WTC11 (cell line): ENCODE measurements at regions not wholly inside any gene's neighbourhood (a gene's known extent, or its start where the extent isn't known, plus 50 kb on each side); places are given as distances from the start of the nearest gene placed in this dataset.

Experiments
- ATAC-seq: fragments of 200-7000 bp; cut with Tn5 transposase; 2 replicates; pipeline ENCODE4 v1.10.0; 2021; ENCODE audit warnings: mild to moderate bottlenecking, moderate library complexity
- CTCF ChIA-PET: fragments of 300-600 bp; sonication (Branson Sonifier 250); formaldehyde crosslinking; loops from one replicate; lab custom pipeline; 2021; ENCODE audit warnings: antibody characterized with exemption; lab: Charles Lee
- POLR2A ChIA-PET: fragments of 350-600 bp; sonication (Branson Sonifier 250); formaldehyde crosslinking; loops from one replicate; lab custom pipeline; 2021; ENCODE audit warnings: antibody characterized with exemption; lab: Charles Lee
- DNase-seq: peaks from one replicate; pipeline ENCODE4 v3.0.0; 2021; ENCODE audit warnings: low spot score
- H3K27ac Mint-ChIP-seq: 2 replicates; pipeline ENCODE4 v1.8.0; 2021; ENCODE audit warnings: mixed read lengths
- H3K27me3 Mint-ChIP-seq: 2 replicates; pipeline ENCODE4 v1.8.0; 2021; ENCODE audit warnings: low read depth, mild to moderate bottlenecking, moderate library complexity, mixed read lengths
- H3K36me3 Mint-ChIP-seq: 2 replicates; pipeline ENCODE4 v1.8.0; 2021; ENCODE audit warnings: mixed read lengths
- H3K4me1 Mint-ChIP-seq: 2 replicates; pipeline ENCODE4 v1.8.0; 2022; ENCODE audit warnings: mixed read lengths
- H3K4me3 Mint-ChIP-seq: 2 replicates; pipeline ENCODE4 v1.8.0; 2021; ENCODE audit warnings: mild to moderate bottlenecking, moderate library complexity, mixed read lengths
- H3K9me3 Mint-ChIP-seq: 2 replicates; pipeline ENCODE4 v1.8.0; 2021; ENCODE audit warnings: mixed read lengths
- CREB1 ChIP-seq: sonication (generic); formaldehyde crosslinking; IDR thresholded peaks from 2 replicates; pipeline ENCODE4 v1.8.0; 2023; ENCODE audit warnings: mild to moderate bottlenecking, missing genetic modification reagents
- CREM ChIP-seq: sonication (generic); formaldehyde crosslinking; IDR thresholded peaks from 2 replicates; pipeline ENCODE4 v1.8.1; 2022; ENCODE audit warnings: mild to moderate bottlenecking, missing genetic modification reagents, moderate library complexity
- ELF4 ChIP-seq: sonication (generic); formaldehyde crosslinking; IDR thresholded peaks from 2 replicates; pipeline ENCODE4 v1.8.1; 2022; ENCODE audit warnings: low read depth, mild to moderate bottlenecking, moderate library complexity, missing genetic modification reagents
- EMX1 ChIP-seq: fragments of 250-450 bp; sonication (Bioruptor Pico); IDR thresholded peaks from 2 replicates; pipeline ENCODE4 v1.8.0; 2021; ENCODE audit warnings: mild to moderate bottlenecking
- ETV6 ChIP-seq: sonication (generic); formaldehyde crosslinking; IDR thresholded peaks from 2 replicates; pipeline ENCODE4 v1.8.1; 2022; ENCODE audit warnings: mild to moderate bottlenecking, missing genetic modification reagents
- FOXJ3 ChIP-seq: sonication (generic); formaldehyde crosslinking; IDR thresholded peaks from 2 replicates; pipeline ENCODE4 v1.9.0; 2021; ENCODE audit warnings: missing genetic modification reagents, mild to moderate bottlenecking, borderline replicate concordance
- GTF2I ChIP-seq: fragments of 250-450 bp; sonication (Bioruptor Pico); conservative IDR thresholded peaks from 2 replicates; pipeline ENCODE4 v1.4.0; 2021; ENCODE audit warnings: mild to moderate bottlenecking
- HMGA2 ChIP-seq: fragments of 250-450 bp; sonication (Bioruptor Pico); IDR thresholded peaks from 2 replicates; pipeline ENCODE4 v1.4.0; 2021; ENCODE audit warnings: mild to moderate bottlenecking, moderate library complexity
- IRF2 ChIP-seq: sonication (generic); formaldehyde crosslinking; IDR thresholded peaks from 2 replicates; pipeline ENCODE4 v1.8.0; 2022; ENCODE audit warnings: low read depth, missing genetic modification reagents, borderline replicate concordance
- JAZF1 ChIP-seq: fragments of 250-450 bp; sonication (Bioruptor Pico); IDR thresholded peaks from 2 replicates; pipeline ENCODE4 v1.9.0; 2021; ENCODE audit warnings: moderate library complexity, mild to moderate bottlenecking, inconsistent platforms
- JUN ChIP-seq: sonication (generic); formaldehyde crosslinking; IDR thresholded peaks from 2 replicates; pipeline ENCODE4 v1.8.0; 2023; ENCODE audit warnings: mild to moderate bottlenecking, missing genetic modification reagents
- MXD4 ChIP-seq: fragments of 250-450 bp; sonication (Bioruptor Pico); IDR thresholded peaks from 2 replicates; pipeline ENCODE4 v1.8.0; 2021; ENCODE audit warnings: mild to moderate bottlenecking, moderate library complexity, borderline replicate concordance
- NFATC4 ChIP-seq: fragments of 250-450 bp; sonication (Bioruptor Pico); IDR thresholded peaks from 2 replicates; pipeline ENCODE4 v1.9.0; 2021; ENCODE audit warnings: mild to moderate bottlenecking
- NR1H2 ChIP-seq: sonication (generic); formaldehyde crosslinking; IDR thresholded peaks from 2 replicates; pipeline ENCODE4 v1.9.0; 2021; ENCODE audit warnings: mild to moderate bottlenecking, moderate library complexity, missing genetic modification reagents
- NR2C2 ChIP-seq: sonication (generic); formaldehyde crosslinking; IDR thresholded peaks from 2 replicates; pipeline ENCODE4 v1.8.0; 2022; ENCODE audit warnings: mild to moderate bottlenecking, missing genetic modification reagents
- RELA ChIP-seq: sonication (generic); formaldehyde crosslinking; IDR thresholded peaks from 2 replicates; pipeline ENCODE4 v1.8.1; 2022; ENCODE audit warnings: missing genetic modification reagents, mild to moderate bottlenecking, borderline replicate concordance
- RORB ChIP-seq: fragments of 250-450 bp; sonication (Bioruptor Pico); IDR thresholded peaks from 2 replicates; pipeline ENCODE4 v1.9.0; 2021; ENCODE audit warnings: mild to moderate bottlenecking
- SMAD4 ChIP-seq: sonication (generic); formaldehyde crosslinking; IDR thresholded peaks from 2 replicates; pipeline ENCODE4 v1.8.0; 2022; ENCODE audit warnings: mild to moderate bottlenecking, missing genetic modification reagents
- TEAD1 ChIP-seq: sonication (generic); formaldehyde crosslinking; IDR thresholded peaks from 2 replicates; pipeline ENCODE4 v1.8.0; 2022; ENCODE audit warnings: mild to moderate bottlenecking, missing genetic modification reagents
- ZNF232 ChIP-seq: sonication (generic); formaldehyde crosslinking; IDR thresholded peaks from 2 replicates; pipeline ENCODE4 v1.8.0; 2022; ENCODE audit warnings: mild to moderate bottlenecking, missing genetic modification reagents
- ZNF416 ChIP-seq: fragments of 250-450 bp; sonication (Bioruptor Pico); IDR thresholded peaks from 2 replicates; pipeline ENCODE4 v1.9.0; 2021; ENCODE audit warnings: mild to moderate bottlenecking, inconsistent platforms
- ZNF671 ChIP-seq: fragments of 250-450 bp; sonication (Bioruptor Pico); IDR thresholded peaks from 2 replicates; pipeline ENCODE4 v1.8.0; 2021; ENCODE audit warnings: mild to moderate bottlenecking
- TF ChIP-seq, protein P1 (sequence below): sonication (generic); formaldehyde crosslinking; IDR thresholded peaks from 2 replicates; pipeline ENCODE4 v1.8.1; 2023; ENCODE audit warnings: mild to moderate bottlenecking, missing genetic modification reagents
- TF ChIP-seq, protein P2 (sequence below): sonication (generic); formaldehyde crosslinking; conservative IDR thresholded peaks from 2 replicates; pipeline ENCODE4 v1.8.1; 2022; ENCODE audit warnings: mild to moderate bottlenecking, missing genetic modification reagents
- TF ChIP-seq, protein P3 (sequence below): fragments of 250-450 bp; sonication (Bioruptor Pico); IDR thresholded peaks from 2 replicates; pipeline ENCODE4 v1.9.0; 2021; ENCODE audit warnings: mild to moderate bottlenecking
- TF ChIP-seq, protein P4 (sequence below): sonication (generic); formaldehyde crosslinking; IDR thresholded peaks from 2 replicates; pipeline ENCODE4 v1.8.1; 2023; ENCODE audit warnings: mild to moderate bottlenecking, missing genetic modification reagents, moderate library complexity
- TF ChIP-seq, protein P5 (sequence below): sonication (generic); formaldehyde crosslinking; IDR thresholded peaks from 2 replicates; pipeline ENCODE4 v1.8.0; 2022; ENCODE audit warnings: mild to moderate bottlenecking, missing genetic modification reagents

DNA sequence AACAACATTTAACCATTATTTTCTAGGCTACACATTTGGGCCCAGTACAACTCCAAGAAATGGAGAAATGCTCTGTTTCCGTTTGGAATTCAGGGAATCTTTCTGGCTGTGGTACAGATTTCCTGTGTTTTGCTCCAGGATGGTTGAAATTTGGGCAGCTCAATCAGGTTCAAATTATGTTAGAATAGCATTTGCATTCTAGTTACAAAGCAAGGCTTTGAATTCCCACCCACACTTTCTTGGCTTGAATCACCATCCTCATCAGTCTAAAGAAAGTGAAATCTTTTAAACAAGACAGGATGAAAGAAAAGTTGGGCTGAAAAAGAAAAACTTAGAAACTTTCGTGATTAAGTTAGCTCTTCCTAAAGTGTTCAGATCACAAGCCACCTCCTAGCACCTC is 98.1 kb upstream of the VCX3B start (continued):
- TF ChIP-seq, protein P1, sequence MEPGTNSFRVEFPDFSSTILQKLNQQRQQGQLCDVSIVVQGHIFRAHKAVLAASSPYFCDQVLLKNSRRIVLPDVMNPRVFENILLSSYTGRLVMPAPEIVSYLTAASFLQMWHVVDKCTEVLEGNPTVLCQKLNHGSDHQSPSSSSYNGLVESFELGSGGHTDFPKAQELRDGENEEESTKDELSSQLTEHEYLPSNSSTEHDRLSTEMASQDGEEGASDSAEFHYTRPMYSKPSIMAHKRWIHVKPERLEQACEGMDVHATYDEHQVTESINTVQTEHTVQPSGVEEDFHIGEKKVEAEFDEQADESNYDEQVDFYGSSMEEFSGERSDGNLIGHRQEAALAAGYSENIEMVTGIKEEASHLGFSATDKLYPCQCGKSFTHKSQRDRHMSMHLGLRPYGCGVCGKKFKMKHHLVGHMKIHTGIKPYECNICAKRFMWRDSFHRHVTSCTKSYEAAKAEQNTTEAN (CRISPR knock-in tag): no peak
- no peak for TF ChIP-seq TEAD1
- TF ChIP-seq, protein P2, sequence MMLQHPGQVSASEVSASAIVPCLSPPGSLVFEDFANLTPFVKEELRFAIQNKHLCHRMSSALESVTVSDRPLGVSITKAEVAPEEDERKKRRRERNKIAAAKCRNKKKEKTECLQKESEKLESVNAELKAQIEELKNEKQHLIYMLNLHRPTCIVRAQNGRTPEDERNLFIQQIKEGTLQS (CRISPR knock-in tag): no peak
- TF ChIP-seq, protein P3, sequence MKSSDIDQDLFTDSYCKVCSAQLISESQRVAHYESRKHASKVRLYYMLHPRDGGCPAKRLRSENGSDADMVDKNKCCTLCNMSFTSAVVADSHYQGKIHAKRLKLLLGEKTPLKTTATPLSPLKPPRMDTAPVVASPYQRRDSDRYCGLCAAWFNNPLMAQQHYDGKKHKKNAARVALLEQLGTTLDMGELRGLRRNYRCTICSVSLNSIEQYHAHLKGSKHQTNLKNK (CRISPR knock-in tag): no peak
- TF ChIP-seq NR2C2 (CRISPR knock-in tag): no peak
- no peak for TF ChIP-seq MXD4 (CRISPR knock-in tag)

DNA sequence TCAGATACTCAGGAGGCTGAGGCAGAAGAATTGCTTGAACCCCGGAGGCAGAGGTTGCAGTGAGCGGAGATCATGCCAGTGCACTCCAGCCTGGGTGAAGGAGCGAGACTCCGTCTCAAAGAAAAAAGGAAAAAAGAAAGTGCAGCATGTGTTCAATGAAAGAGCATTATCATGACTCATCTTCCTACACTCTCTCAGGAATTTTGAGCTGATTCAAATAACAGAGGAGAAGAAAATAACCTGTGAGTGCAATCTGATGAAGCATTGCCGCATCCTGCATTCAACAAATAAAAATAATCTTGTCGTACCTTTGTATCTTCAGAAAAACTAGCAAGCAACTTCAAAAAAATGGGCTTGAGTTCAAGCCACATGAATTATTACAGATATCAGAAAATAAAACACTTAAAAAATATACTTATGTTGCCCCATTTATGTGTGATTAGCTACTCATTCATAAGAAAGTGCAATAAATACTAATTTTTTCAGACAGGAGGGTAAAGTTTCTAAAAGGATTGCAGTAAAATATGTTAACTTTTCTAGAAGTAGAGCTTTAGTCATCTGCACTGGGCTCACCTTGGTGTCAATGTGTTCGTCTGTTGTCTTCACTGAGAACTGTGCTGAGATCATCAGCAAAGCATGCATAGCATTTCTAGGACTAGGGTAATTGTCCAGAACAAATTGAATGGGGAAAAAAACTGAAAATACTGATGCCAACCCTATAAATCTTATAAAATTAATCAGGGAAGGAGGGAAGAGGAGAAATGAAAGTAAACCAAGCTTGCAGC is 90.4 kb upstream of the VCX3B start:
- DNase-seq: no peak
- POLR2A ChIA-PET: no interaction called here
- Mint-ChIP-seq H3K27ac (no peak overlapping the region), H3K4me3 (no peak overlapping the region), H3K36me3 (peaks cover 15% of the 10 kb centered on the region; the same call in 1 of the 2 replicates), H3K4me1 (no peaks in the 10 kb centered on the region), H3K27me3 (no peaks in the 10 kb centered on the region), H3K9me3 (peaks cover 34% of the 10 kb centered on the region)
- ATAC-seq: no peak
- TF ChIP-seq CREM (CRISPR knock-in tag): no peak
- TF ChIP-seq ETV6 (CRISPR knock-in tag): no peak
- TF ChIP-seq HMGA2 (CRISPR knock-in tag): no peak
- no peak for TF ChIP-seq JAZF1
- TF ChIP-seq MXD4 (CRISPR knock-in tag): no peak
- CTCF ChIA-PET: no interaction called here

DNA sequence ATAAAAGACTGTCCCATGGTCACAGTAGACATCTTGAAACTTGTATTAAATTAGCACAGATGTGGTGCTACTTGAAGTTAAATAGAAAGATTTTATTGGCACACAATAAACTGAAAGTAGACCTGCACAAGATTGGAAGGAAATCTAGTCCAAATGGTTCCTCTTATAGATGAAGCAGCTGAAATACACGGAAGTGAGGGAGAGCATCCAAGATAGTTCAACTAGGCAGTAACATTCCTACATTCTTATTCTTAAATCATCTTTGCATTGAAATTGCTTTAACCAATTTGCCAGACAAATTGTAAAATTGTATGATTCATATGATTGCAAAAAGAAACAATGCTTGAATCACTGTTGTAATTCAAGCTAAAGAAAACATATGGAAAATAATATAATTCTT is 87.6 kb upstream of the VCX3B start:
- H3K4me1 Mint-ChIP-seq: no peaks in the 10 kb centered on the region
- TF ChIP-seq, protein P2 (CRISPR knock-in tag): no peak
- TF ChIP-seq IRF2 (CRISPR knock-in tag): no peak
- no peak for TF ChIP-seq RORB (CRISPR knock-in tag)
- TF ChIP-seq JUN (CRISPR knock-in tag): no peak
- TF ChIP-seq RELA (CRISPR knock-in tag): no peak
- no peak for TF ChIP-seq NR1H2
- TF ChIP-seq, protein P4, sequence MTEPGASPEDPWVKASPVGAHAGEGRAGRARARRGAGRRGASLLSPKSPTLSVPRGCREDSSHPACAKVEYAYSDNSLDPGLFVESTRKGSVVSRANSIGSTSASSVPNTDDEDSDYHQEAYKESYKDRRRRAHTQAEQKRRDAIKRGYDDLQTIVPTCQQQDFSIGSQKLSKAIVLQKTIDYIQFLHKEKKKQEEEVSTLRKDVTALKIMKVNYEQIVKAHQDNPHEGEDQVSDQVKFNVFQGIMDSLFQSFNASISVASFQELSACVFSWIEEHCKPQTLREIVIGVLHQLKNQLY (CRISPR knock-in tag): no peak
- TF ChIP-seq FOXJ3: no peak
- no peak for TF ChIP-seq ZNF671 (CRISPR knock-in tag)
- TF ChIP-seq ZNF232 (CRISPR knock-in tag): no peak
- H3K4me3 Mint-ChIP-seq: no peak overlapping the region
- no peak overlapping the region for H3K27ac Mint-ChIP-seq
- no peak for ATAC-seq
- POLR2A ChIA-PET: no interaction called here
- DNase-seq: no peak
- CTCF ChIA-PET: interaction anchor here (1.3 kb wide), 1 partner anchor 13 kb away, joined by 4 read pairs; no protein-coding TSS in a partner anchor
- H3K9me3 Mint-ChIP-seq: peaks cover 32% of the 10 kb centered on the region
- no peaks in the 10 kb centered on the region for H3K27me3 Mint-ChIP-seq
- peaks cover 15% of the 10 kb centered on the region; the same call in 1 of the 2 replicates for H3K36me3 Mint-ChIP-seq

DNA sequence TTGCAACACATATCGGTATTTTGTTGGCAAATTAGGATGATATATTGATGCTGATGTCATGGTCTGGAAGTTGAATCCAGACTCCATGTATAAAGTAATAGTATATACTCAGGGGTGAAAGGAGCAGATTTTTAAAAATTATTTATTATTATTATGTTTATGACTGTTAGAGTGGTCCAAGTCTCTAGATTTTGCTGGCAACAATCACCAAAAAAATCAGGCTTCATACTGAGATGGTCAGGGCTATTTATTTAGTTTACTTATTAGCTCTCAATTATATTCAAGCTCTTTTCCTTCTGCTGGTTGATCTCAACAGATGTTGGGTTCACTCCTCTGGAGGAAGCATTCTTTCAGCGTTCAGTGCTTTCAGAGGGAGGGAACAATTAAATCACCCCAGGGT is 73.9 kb upstream of the VCX3B start:
- no peaks in the 10 kb centered on the region; the same call in 1 of the 2 replicates for H3K9me3 Mint-ChIP-seq
- DNase-seq (no peak), ATAC-seq (no peak)
- POLR2A ChIA-PET: no interaction called here
- peaks cover 11% of the 10 kb centered on the region for H3K4me1 Mint-ChIP-seq
- H3K27me3 Mint-ChIP-seq: no peaks in the 10 kb centered on the region
- no peaks in the 10 kb centered on the region for H3K36me3 Mint-ChIP-seq
- no peak overlapping the region for H3K27ac Mint-ChIP-seq
- CTCF ChIA-PET: interaction anchor here (1.1 kb wide), 1 partner anchor 26 kb away, joined by 3 read pairs; no protein-coding TSS in a partner anchor
- no peak overlapping the region for H3K4me3 Mint-ChIP-seq
- no peak for TF ChIP-seq FOXJ3
- no peak for TF ChIP-seq ETV6 (CRISPR knock-in tag)
- TF ChIP-seq EMX1: no peak
- TF ChIP-seq ZNF416 (CRISPR knock-in tag): no peak
- no peak for TF ChIP-seq SMAD4 (CRISPR knock-in tag)
- TF ChIP-seq GTF2I (CRISPR knock-in tag): no peak
- no peak for TF ChIP-seq CREB1
- TF ChIP-seq, protein P1 (CRISPR knock-in tag): no peak
- TF ChIP-seq NFATC4 (CRISPR knock-in tag): no peak
- no peak for TF ChIP-seq ELF4 (CRISPR knock-in tag)
- TF ChIP-seq, protein P5, sequence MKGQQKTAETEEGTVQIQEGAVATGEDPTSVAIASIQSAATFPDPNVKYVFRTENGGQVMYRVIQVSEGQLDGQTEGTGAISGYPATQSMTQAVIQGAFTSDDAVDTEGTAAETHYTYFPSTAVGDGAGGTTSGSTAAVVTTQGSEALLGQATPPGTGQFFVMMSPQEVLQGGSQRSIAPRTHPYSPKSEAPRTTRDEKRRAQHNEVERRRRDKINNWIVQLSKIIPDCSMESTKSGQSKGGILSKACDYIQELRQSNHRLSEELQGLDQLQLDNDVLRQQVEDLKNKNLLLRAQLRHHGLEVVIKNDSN (CRISPR knock-in tag): no peak
- no peak for TF ChIP-seq RORB (CRISPR knock-in tag)
- TF ChIP-seq JAZF1: no peak
